HCEC 1CT (cell line): ENCODE measurements at regions not wholly inside any gene's neighbourhood (a gene's known extent, or its start where the extent isn't known, plus 50 kb on each side); places are given as distances from the start of the nearest gene placed in this dataset.
"Not testable (repeated sequence)": the region's sequence is repeated elsewhere in the genome, so short reads cannot be mapped to it uniquely, and the experiment has no call there.

Experiments used
- DNase-seq: peaks from one replicate; pipeline ENCODE4 v3.0.0-alpha.2; 2017

GRCh38 chr1:119191325-119191724 is 50.9 kb upstream of the WARS2 start:
- DNase-seq, result no peak

GRCh38 chr1:119204197-119204960 is 63.9 kb upstream of the WARS2 start:
- DNase-seq, result no peak

GRCh38 chr1:119204961-119205357 is 64.5 kb upstream of the WARS2 start:
- DNase-seq, result no peak

GRCh38 chr1:119209061-119209460 is 68.6 kb upstream of the WARS2 start:
- DNase-seq, result no peak

- DNase-seq, result no peak
Measured at GRCh38 chr1:119209596-119210295, 69.3 kb upstream of the WARS2 start.

GRCh38 chr1:119210296-119210649 is 69.8 kb upstream of the WARS2 start:
- DNase-seq, result no peak

GRCh38 chr1:119213213-119213612 is 72.8 kb upstream of the WARS2 start:
- DNase-seq, result not testable (repeated sequence)

- not testable (repeated sequence) for DNase-seq
Measured at GRCh38 chr1:119214961-119215360, 74.5 kb upstream of the WARS2 start.

GRCh38 chr1:119217309-119217828 is 76.9 kb upstream of the WARS2 start:
- DNase-seq, result no peak

- no peak for DNase-seq
Measured at GRCh38 chr1:119219711-119220110, 79.3 kb upstream of the WARS2 start.

- DNase-seq, result peak; percentile 17
Measured at GRCh38 chr1:119220991-119221390, 80.5 kb upstream of the WARS2 start.

GRCh38 chr1:119222271-119222670 is 81.8 kb upstream of the WARS2 start:
- no peak for DNase-seq

GRCh38 chr1:119225265-119225664 is 84.8 kb upstream of the WARS2 start:
- no peak for DNase-seq

- no peak for DNase-seq
Measured at GRCh38 chr1:119225831-119226230, 85.4 kb upstream of the WARS2 start.

- no peak for DNase-seq
Measured at GRCh38 chr1:119226321-119226720, 85.9 kb upstream of the WARS2 start.

- no peak for DNase-seq
Measured at GRCh38 chr1:119226913-119227312, 86.5 kb upstream of the WARS2 start.

GRCh38 chr1:119227456-119227855 is 87.0 kb upstream of the WARS2 start:
- DNase-seq, result no peak

- DNase-seq, result no peak
Measured at GRCh38 chr1:119228335-119229080, 88.1 kb upstream of the WARS2 start.

- no peak for DNase-seq
Measured at GRCh38 chr1:119235120-119235519, 94.7 kb upstream of the WARS2 start.

- DNase-seq, result no peak
Measured at GRCh38 chr1:119245881-119246280, 105.4 kb upstream of the WARS2 start.

GRCh38 chr1:119249283-119249682 is 108.8 kb upstream of the WARS2 start:
- DNase-seq, result no peak

GRCh38 chr1:119250299-119250698 is 109.8 kb upstream of the WARS2 start:
- no peak for DNase-seq

- no peak for DNase-seq
Measured at GRCh38 chr1:119251751-119252150, 111.3 kb upstream of the WARS2 start.

GRCh38 chr1:119253366-119253765 is 112.9 kb upstream of the WARS2 start:
- peak; percentile 14 for DNase-seq
